CD4-positive, alpha-beta T cell treated with Interleukin-10 for 1 hour (primary cell): ENCODE measurements at regions not wholly inside any gene's neighbourhood (a gene's known extent, or its start where the extent isn't known, plus 50 kb on each side); places are given as distances from the start of the nearest gene placed in this dataset.
"Not testable (repeated sequence)": the region's sequence is repeated elsewhere in the genome, so short reads cannot be mapped to it uniquely, and the experiment has no call there.

ENCODE experiments used
- DNase-seq: peaks from one replicate; pipeline ENCODE4 v3.0.0-alpha.2; 2020

- DNase-seq: no peak
Observed at GRCh38 chr14:86305058-86305457, 775.1 kb downstream of the FLRT2 start.

GRCh38 chr14:86299994-86300393 lies 770.0 kb downstream of the FLRT2 start:
- DNase-seq: no peak

- DNase-seq: no peak
Observed at GRCh38 chr14:86296173-86296572, 766.2 kb downstream of the FLRT2 start.

- no peak for DNase-seq
Observed at GRCh38 chr14:86288336-86288735, 758.4 kb downstream of the FLRT2 start.

- DNase-seq: no peak
Observed at GRCh38 chr14:86279405-86279804, 749.5 kb downstream of the FLRT2 start.

- no peak for DNase-seq
Observed at GRCh38 chr14:86257973-86258372, 728.0 kb downstream of the FLRT2 start.

- no peak for DNase-seq
Observed at GRCh38 chr14:86243158-86243557, 713.2 kb downstream of the FLRT2 start.

- no peak for DNase-seq
Observed at GRCh38 chr14:86237733-86238132, 707.8 kb downstream of the FLRT2 start.

- DNase-seq: no peak
Observed at GRCh38 chr14:86221755-86222154, 691.8 kb downstream of the FLRT2 start.

- DNase-seq: no peak
Observed at GRCh38 chr14:86221000-86221399, 691.1 kb downstream of the FLRT2 start.

- DNase-seq: no peak
Observed at GRCh38 chr14:86217523-86217922, 687.6 kb downstream of the FLRT2 start.

- no peak for DNase-seq
Observed at GRCh38 chr14:86203843-86204242, 673.9 kb downstream of the FLRT2 start.

GRCh38 chr14:86196471-86196870 lies 666.5 kb downstream of the FLRT2 start:
- no peak for DNase-seq

- DNase-seq: no peak
Observed at GRCh38 chr14:86193756-86194155, 663.8 kb downstream of the FLRT2 start.

GRCh38 chr14:86179980-86180379 lies 650.0 kb downstream of the FLRT2 start:
- DNase-seq: no peak

GRCh38 chr14:86168371-86168770 lies 638.4 kb downstream of the FLRT2 start:
- no peak for DNase-seq

- DNase-seq: no peak
Observed at GRCh38 chr14:86166541-86166940, 636.6 kb downstream of the FLRT2 start.

GRCh38 chr14:86153480-86153879 lies 623.5 kb downstream of the FLRT2 start:
- DNase-seq: no peak

- no peak for DNase-seq
Observed at GRCh38 chr14:86143248-86143647, 613.3 kb downstream of the FLRT2 start.

GRCh38 chr14:86141966-86142365 lies 612.0 kb downstream of the FLRT2 start:
- no peak for DNase-seq

GRCh38 chr14:86129426-86129825 lies 599.5 kb downstream of the FLRT2 start:
- DNase-seq: no peak

GRCh38 chr14:86124328-86124727 lies 594.4 kb downstream of the FLRT2 start:
- no peak for DNase-seq

- DNase-seq: no peak
Observed at GRCh38 chr14:86115972-86116371, 586.0 kb downstream of the FLRT2 start.

- DNase-seq: not testable (repeated sequence)
Observed at GRCh38 chr14:86110871-86111270, 580.9 kb downstream of the FLRT2 start.

GRCh38 chr14:86104691-86105265 lies 574.8 kb downstream of the FLRT2 start:
- no peak for DNase-seq

GRCh38 chr14:86094512-86094911 lies 564.6 kb downstream of the FLRT2 start:
- no peak for DNase-seq
